Stromal cell of bone marrow (primary cell): ENCODE measurements at regions not wholly inside any gene's neighbourhood (a gene's known extent, or its start where the extent isn't known, plus 50 kb on each side); places are given as distances from the start of the nearest gene placed in this dataset.
"Not testable (repeated sequence)": the region's sequence is repeated elsewhere in the genome, so short reads cannot be mapped to it uniquely, and the experiment has no call there.

Experiments
- DNase-seq: peaks from one replicate; pipeline ENCODE4 v3.0.0-alpha.2; 2012; ENCODE audit warnings: low read depth

DNA sequence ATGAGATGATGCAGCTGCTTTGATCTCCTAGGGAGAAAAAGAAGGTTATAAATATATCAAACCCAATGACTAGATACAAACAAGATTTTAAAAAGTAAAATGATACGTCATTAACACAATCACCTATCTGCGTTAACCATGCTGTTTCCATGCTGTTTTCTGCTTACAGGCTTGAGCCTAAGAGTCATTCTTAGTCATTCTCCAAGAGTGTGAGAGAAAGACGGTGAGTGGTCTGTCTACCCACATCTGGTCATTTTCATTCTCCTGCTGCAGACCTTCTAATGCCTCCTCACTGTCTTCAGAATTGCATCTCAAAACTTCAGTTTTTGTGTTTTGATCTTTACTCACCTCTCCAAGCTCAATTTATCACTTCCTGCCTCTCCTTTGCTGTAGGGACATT lies 98.0 kb upstream of the ELMO1 start:
- no peak for DNase-seq

DNA sequence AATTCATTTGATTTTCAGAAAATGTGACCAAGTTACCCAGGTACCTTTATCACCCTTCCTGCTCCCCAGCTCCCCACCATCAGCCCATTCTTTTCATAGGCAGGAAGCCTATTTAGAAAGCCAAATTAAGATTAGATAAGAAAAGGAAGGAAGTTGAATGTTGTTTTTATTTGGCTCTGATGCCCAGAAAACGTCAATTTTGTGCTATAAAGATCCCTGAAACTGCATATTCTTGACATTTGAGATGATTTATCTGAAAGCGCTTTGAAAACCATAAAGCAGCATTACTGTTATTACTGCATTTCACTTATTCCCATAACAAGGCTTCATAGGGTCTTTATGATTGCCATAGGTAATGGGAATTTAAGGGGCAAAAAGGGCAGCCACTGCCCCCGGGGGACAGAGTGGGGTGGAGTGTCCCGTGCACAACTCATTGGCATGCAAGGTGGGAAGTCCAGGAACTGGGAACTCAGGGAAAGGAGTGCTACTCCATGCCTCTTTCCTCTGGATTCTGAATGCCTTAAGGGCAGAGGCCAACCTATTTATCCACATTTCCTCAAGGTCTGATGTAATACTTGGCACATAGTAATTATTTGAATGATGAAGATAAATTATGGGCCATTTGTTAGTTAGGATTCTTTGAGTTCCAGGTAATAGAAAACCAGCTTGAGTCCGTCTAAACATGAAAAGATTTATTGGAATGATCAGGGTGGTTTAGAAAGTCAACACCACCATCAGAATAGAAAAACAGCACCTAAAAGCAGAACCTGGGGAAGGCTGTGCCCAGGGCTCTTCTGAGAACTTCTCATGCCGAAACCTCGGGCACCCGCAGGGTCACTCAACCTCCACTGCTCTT lies 100.6 kb upstream of the ELMO1 start:
- no peak for DNase-seq

DNA sequence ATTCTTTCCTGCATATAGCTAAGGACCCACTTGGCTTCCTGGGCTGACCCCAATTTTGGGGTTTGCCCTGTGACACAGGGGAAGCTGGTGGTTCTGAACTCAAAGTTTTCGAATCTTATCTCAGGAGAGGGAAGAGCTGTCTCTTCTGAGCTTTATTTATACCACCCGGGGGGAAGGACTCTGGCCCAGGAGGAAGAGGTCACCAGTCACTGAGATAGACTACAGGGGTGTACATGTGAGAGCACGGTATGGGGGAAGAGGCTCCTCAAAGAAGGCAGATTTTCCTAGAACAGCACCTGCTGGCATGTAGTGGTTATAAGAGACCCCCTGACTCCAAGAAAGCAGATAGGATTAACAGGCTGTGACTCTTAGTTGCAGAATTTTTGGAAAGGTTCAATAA lies 101.8 kb upstream of the ELMO1 start:
- no peak for DNase-seq

DNA sequence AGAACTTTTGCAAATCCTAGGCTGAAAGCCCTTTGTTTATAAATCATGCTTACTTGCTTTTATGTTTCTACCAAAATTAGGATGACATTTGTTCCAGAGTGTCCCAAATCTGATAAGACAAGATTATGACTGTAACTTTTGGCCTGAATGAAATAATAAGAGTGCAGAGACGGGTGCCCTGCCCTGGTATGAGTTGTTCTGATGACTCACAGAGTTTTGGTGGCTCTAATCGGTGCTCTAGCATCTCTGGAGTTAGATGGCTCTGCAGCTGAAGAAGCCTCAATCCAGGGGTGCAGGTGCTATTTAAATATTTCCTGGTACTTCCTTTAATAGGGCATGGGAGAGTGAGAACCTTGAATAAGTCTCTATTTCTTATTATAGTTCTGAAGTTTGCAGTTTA lies 102.2 kb upstream of the ELMO1 start:
- no peak for DNase-seq

DNA sequence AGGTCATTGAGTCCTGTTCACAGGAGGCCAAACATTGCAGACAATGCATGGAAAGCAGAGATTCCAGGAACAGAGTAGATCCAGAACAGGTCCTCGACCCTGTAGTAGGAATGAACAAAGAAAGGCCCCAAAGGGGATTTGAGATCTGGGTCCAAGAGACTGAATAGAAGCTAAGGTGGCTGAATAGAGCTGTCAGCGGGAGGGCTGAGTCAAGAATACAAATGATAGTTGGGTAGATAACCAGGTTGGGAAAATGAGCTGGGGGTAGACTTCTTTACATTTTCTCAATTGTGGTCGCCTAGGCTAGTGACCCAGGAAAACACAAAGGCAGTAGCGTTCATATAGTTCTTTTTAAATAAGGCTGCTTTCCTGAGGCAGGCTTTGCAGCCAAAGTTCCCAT lies 103.4 kb upstream of the ELMO1 start:
- no peak for DNase-seq

DNA sequence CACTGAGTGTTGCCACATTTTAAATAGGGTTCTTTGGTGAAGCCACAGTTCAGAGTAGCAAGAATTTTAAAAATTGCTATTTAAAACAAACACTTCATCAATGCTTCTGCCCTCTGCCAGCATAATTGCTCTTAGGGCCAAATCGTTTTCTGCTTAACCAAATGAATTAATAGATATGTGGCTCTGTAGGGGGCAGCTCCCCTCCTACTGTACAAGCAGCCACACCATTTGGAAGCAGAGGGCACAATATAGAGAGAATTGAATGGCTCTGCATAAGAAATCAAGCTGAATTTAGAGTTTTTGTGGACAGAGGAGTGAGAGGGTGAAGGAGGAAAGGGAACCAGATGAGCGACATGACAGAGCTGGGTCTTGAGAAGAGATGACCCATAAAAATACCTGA lies 103.8 kb upstream of the ELMO1 start:
- not testable (repeated sequence) for DNase-seq

DNA sequence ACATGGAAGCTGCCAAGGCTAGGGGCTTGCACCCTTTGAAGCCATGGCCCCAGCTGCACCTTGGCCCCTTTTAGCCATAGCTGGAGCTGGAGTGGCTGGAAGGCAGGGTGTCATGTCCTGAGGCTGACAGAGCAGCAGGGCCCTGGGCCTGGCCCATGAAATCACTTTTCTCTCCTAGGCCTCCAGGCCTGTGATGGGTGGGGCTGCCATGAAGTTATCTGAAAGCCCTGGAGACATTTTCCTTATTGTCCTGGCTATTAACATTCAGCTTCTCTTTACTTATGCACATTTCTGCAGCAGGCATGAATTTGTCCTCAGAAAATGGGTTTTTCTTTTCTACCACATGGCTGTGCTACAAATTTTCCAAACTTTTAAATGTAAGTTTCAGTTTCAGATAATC lies 106.9 kb upstream of the ELMO1 start:
- no peak for DNase-seq

DNA sequence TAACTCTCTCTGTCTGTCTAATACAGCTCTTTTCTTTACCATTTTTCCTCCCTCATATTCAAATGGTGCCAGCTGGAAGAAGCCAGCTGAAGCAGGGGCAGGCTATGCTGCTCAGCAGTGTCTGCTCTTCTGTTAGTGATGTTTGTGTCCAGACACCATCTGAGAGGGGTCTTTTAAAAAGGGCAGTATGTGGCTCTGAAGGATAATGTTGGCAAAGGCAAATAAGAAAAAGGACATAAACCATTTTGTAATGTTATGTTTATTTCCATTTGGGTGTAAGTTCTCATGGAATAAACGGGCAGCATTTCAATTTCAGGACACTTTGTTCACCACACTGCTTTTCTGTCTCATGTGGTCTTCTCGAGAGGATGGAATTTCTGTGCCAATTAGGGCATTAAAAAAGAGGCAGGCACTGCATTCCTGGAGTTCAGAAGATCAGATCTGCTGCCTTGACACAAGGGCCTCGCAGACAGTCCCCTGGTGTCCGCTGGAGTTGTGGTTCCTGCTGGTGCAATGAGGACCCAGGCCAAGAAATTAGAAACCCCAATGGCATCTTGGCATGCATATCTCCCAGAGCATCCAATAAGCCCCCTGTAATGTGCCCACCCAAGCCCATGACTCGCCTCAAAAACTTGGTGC lies 109.0 kb upstream of the ELMO1 start:
- no peak for DNase-seq

DNA sequence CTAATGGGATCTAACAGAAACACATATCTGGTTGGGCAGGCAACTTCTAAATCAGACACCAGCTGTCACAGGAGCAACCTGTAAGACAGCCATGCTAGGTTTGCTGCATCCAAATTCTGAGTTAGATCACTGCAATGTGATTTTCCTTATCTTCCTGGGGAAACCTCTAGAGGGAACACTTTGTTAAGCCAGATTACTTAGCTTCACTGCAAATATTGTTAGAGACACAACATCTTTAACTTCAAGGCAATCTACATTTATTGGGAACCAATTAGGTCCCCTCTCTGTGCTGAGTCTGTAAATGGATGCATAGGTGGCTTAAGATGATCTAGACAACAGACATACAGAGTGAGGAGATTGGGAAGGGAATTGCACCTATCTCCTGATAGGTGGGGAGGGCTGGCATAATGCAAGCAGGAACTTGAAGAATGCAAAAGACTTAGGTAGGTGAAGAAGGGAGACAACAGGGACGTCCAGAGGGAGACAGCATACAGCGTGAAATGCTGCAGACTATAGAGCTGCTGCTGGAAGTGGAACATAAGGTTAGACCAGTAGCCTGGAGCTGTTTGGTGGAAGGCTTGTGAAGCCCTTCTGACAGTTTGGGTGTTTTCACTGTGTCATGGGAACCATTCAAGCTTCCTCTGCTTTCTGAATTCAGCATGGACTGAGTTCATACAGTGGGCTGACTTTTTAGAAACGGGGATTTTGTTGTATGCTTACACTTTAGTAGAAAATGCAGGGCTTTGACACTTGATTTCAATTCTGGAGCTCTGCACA lies 109.8 kb upstream of the ELMO1 start:
- no peak for DNase-seq

DNA sequence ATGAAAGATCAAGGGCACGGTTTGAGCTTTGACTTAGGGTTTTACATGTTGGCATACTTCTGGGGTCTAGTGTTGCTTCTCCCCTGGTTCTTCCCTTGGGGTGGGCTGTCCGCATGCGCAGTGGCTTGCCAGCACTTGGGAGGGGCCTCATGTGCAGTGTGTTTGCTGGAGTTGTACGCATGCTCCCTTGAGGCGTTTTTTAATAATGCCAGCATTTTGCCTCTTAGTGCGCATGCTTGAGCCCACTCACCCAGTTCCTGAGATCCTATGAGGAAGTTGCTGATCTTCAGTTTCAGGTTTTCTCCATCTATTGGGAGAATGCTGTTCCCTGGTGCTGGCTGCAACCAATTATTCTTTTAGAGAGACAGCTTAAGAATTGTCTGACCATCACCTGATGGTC lies 113.4 kb upstream of the GPR141 start:
- no peak for DNase-seq

DNA sequence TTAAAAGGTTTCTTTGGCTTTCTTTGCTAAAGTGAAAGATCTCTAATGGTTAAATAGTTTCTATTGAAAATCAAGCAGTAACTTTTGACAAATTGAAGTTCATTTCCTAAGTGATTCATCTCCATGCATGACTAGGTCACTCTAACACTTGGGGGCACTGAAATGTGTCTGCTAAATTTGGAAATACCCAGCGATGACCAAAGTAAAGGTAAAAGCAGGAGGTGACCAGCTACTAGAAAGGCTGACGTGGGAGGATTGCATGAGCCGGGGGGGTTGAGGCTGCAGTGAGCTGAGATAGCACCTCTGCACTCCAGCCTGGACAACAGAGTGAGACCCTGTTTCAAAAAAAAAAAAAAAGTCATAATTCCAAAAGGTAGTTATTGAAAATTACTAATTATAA lies 111.8 kb upstream of the GPR141 start:
- no peak for DNase-seq

DNA sequence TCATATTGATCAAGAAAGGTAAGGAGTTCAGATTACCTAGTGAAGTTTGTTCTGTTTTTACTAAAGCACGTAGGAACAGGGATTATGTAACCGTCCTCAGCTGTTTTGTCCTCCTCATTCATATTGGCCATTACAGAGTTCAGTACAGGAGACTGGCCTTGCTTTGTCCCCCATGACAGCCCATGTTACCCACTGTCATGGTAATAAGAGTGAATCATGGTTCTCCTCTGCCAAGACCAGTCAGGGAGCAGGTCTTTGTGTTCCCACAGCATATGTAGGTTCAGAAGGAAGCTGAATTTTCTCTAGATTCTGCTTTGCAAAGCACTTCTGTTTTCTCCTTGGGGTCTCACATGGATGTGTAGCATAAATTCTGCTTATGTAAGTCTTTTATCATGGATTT lies 106.2 kb upstream of the GPR141 start:
- DNase-seq, result peak; percentile 1

DNA sequence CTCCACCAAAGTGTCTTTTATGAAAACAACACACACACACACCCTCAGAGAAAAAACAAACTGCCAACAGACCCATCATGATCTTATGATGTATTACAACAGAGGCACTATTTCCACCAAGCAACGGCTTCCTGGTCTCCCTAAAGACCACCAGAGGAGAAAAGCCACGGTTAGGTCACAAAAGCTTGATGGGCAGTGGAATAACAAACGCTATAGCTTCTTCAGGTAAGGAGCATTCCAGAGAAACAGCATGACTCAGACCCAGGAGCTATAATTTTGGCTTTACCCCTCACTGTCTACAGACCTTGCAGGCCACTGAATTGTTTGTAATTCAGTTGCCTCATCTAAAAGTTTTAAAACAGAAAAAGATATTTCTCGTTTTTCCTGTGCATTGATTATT lies 105.7 kb upstream of the GPR141 start:
- no peak for DNase-seq

DNA sequence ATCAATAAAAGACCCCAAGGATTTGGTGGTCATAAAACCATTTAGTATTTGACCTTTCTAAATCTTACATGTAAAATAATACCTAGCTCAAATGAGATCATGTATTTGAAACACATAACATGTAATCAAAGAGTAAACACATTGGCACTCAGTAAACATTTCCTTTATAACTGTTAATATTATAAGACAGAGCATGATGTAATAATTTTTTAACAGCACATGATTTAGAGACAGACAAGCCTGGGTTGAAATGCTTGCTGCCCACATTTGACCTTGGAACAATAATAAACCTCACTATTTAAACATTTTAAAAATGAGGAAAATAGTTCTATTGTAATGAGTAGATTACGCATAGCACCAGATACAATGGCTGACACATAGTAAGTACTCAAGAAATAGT lies 105.2 kb upstream of the GPR141 start:
- DNase-seq, result no peak

DNA sequence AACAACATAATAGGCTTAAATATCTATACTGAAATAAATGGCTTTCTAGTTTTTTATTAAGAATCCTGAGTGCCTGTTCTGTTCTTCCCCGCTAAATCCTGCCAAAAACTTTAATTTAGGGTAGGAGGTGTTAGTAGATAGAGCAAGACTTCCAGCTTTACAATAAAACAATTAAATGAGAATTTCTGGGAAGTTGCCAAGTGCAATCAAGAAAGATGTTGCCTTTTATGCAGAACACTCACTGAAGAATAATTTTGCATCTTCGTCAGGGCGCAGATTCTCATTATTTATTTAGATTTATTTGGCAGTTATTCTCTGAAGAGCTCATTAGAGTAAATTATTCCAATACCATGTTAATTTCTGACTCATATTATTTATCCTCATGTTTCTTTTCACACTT lies 103.2 kb upstream of the GPR141 start:
- DNase-seq, result no peak

DNA sequence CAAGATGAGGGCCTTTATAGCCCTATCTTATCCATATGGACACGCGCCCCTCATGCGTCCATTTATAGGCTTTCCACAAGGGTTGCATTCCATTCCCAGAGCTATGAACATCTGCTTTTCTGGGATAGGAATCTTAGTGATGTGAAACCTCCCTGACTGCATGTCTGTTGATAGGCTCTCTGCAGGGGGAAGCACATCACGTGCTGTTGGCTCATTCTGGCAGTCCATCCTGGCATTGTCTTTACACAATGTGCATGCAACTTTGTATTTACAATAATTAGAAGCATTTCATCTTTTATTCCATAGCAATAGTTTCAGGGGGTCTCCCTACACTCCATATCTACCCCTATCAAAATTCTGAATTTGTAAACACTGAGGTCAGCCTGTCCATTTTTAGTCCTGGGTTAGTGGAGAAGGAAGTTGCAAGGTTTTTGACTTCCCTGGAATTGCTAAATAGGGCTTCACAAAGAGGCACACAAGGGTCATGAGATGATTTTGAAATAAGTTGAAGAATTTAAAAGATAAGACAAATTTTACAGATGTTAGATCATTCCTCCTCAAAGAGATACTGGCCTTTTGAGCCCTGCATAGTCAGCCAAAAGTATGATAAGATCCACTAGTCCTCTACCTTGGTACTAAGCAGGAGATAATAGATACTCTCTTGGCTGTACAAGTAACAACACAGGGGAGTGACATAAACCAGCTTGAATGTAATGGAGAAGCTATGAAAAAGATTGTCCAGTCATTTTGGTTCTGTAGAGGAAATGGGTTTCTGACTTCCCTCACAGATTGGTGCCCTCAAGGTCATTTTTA lies 98.7 kb upstream of the GPR141 start:
- DNase-seq, result not testable (repeated sequence)

DNA sequence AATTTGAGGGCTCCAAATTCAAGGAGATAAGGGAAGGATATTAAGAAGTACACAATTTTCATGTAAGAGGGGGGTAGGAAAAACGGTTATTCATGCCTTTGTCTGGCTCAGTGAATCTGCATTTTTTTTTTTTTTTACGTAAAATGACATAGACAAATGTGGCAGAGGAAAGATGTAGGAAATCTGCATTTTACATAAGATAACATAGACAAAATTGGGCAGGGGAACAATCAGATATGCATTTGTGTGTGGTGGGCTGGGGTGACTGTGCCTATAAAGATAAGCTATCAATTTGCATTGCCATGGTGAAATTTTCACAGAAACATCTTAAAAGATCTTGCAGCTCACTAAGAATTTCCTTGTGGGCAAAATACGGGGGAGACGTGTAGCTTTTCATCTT lies 92.7 kb upstream of the GPR141 start:
- no peak for DNase-seq

DNA sequence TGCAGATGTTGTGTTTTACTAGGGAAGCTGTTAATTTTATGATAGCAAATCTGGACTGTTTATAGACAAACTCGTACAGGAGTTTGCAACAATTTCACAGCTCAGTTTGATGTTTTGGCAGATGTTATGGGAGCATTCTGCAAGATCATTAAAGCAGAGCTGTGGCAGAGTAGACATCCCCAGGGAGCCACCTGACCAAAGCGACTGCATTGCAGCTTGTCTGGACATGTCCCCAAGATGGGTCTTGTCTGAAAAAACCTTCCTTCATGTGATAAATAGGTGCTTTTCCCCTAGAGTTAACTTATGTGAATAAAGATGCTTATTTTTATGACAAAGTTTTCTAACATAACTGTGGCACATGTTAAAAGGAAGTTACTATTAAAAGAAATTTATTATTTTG lies 91.2 kb upstream of the GPR141 start:
- DNase-seq, result no peak

DNA sequence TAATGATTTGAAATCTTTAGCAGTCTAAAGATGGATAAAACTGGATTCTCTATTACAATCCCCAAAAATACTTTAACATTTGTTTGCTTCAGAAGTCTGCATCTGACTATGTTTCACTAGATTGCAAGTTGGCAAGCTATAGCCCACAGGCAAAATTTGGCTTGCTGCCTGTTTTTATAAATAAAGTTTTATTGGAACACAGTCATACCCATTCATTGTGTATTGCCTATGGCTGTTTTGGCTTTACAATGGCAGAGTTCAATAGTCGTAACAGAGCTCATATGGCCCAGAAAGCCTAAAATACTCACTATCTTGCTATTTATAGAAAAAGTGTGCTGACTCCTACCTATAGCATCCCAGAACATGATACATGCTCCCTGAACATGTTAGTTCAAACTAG lies 89.0 kb upstream of the GPR141 start:
- DNase-seq, result no peak

DNA sequence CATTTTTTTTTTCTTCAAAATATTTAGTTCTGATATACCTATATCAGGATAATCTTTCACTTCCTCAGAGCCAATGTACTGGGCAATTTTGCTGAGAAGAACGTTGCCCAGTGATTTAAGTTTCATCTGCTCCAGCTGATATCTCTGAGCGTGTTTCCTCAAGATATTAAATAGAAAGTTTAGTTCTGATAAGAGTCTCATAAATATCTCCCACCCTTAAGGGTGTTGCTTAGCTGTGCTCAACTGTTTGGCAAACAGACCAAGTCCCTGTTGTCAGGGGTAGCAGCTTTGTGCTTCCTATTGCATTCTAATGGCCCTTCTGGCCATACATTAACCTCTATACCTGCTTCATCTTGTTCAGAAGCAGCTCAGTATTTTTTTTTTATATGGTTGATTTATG lies 84.7 kb upstream of the GPR141 start:
- no peak for DNase-seq

DNA sequence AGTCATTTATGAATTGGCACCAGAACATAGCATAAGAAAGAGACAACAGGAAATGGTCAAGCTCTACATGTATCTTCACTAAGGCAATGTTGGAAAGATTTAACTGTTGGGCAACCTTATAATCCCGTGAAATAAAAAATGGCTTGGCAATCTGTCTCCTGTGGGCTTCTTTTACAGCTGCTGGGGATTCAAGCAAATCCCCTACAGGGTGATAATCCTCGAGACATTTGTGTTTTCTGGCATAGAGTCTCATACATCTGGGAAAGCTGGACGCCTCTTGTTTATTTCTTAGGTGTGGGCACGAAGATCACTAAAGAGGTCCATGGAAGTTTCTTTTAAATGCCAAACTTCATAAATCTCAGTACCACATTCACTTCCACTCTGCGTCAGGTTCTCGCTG lies 82.2 kb upstream of the GPR141 start:
- no peak for DNase-seq

DNA sequence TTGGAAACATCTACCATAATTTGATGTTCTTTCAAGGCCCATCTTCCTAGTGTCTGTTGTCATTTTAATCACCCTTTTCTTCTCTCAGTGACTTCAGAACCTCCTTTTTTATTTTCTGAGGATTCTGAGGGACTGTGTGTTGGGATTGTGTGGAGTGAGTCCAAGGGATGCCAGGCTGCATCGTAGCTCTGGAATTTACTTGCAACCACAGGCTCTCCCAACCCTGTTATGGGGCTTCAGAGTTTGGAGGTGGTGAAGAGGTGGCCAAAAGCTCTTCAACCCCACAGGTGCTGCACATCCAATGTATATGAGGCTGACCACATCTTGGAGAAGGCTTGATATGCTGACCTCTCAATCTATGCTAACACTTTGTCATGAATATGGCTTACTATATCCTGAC lies 79.5 kb upstream of the GPR141 start:
- DNase-seq, result no peak
